HG03097 (cell line): ENCODE measurements at regions not wholly inside any gene's neighbourhood (a gene's known extent, or its start where the extent isn't known, plus 50 kb on each side); places are given as distances from the start of the nearest gene placed in this dataset.
"Not testable (repeated sequence)": the region's sequence is repeated elsewhere in the genome, so short reads cannot be mapped to it uniquely, and the experiment has no call there.

Experiments
- ATAC-seq: cut with Tn5 transposase; IDR thresholded peaks from one replicate; pipeline ENCODE4 v1.9.1; 2021; ENCODE audit not compliant: unreplicated experiment, low FRiP score

DNA sequence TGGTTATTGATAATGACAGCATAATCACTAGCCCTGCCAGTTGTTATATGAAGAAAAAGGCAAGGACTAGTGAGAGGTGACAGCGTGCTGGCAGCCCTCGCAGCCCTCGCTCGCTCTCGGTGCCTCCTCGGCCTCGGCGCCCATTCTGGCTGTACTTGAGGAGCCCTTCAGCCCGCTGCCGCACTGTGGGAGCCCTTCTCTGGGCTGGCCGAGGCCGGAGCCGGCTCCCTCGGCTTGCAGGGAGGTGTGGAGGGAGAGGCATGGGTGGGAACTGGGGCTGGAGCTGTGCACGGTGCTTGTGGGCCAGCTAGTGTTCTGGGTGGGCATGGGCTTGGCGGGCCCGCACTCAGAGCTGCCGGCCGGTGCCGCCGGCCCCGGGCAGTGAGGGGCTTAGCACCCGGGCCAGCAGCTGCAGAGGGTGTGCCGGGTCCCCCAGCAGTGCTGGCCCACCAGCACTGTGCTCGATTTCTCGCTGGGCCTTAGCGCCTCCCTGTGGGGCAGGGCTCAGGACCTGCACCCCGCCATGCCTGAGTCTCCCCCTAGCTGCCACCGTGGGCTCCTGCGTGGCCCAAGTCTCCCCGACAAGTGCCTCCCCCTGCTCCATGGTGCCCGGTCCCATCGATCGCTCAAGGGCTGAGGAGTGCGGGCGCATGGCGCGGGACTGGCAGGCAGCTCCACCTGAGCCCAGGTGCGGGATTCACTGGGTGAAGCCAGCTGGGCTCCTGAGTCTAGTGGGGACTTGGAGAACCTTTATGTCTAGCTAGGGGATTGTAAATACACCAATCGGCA is 156.2 kb downstream of the MSX2 start:
- ATAC-seq, result not testable (repeated sequence)

DNA sequence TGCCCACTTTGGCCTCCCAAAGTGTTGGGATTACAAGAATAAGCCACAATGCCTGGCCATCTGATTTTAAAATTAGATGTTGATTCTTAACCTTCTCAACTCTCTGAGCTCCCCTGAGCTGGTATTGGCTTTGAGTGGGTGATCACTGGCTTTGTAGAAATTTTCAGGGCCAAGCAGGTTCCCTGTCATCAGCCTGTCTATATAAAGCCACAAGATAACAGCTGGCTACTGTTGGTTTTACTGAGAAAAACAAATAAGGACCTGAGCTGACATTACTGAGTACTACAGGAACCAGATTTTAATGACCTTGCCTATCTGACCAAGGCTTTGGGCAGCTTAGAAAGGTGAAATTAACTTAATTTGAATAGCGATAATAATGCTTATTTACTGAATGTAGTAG is 153.6 kb downstream of the MSX2 start:
- ATAC-seq, result no peak

DNA sequence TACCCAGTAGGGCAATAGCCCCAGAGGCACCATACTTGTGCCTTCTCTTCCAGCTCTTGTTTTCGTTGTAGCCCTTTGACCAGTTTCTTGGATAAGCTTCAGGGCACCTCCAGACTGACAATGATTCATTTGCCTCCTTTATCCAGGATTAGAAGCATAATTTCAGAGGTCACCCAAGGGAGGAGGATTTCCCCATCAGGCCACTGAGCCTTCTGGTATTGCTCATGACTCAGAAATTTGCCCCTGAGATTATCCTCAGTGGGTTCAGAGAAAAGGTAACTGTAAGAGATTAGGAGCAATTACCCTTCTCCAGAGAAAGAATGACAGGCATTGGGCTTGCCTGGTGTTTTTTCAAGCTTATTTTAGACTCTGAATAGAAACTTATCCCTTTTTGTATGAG is 147.9 kb downstream of the MSX2 start:
- ATAC-seq, result no peak

GRCh38 chr5:174852143-174852542 is 127.8 kb downstream of the MSX2 start:
- no peak for ATAC-seq

- ATAC-seq, result no peak
These were observed 126.3 kb downstream of the MSX2 start for GRCh38 chr5:174850565-174851169.

GRCh38 chr5:174849426-174849825 is 125.0 kb downstream of the MSX2 start:
- no peak for ATAC-seq

DNA sequence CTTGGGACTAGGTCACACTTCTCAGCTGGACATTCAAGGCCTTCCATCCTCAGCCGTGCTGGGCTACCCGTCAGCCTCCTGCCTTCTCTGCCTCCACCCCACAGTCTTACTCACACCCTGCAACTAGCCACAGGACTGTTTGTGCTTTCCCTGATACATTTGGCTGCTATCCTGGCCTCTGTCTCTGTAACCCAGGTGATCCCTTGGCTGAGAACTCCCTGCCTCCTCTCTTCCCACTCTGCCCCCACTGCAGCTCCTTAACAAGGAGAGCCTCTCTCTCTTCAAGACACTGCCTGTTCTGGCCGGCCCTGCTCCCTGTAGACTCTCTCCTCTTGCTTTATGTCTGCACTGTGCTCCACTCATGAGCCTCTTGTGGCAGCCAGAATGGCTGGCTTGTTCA is 120.6 kb downstream of the MSX2 start:
- ATAC-seq, result no peak

DNA sequence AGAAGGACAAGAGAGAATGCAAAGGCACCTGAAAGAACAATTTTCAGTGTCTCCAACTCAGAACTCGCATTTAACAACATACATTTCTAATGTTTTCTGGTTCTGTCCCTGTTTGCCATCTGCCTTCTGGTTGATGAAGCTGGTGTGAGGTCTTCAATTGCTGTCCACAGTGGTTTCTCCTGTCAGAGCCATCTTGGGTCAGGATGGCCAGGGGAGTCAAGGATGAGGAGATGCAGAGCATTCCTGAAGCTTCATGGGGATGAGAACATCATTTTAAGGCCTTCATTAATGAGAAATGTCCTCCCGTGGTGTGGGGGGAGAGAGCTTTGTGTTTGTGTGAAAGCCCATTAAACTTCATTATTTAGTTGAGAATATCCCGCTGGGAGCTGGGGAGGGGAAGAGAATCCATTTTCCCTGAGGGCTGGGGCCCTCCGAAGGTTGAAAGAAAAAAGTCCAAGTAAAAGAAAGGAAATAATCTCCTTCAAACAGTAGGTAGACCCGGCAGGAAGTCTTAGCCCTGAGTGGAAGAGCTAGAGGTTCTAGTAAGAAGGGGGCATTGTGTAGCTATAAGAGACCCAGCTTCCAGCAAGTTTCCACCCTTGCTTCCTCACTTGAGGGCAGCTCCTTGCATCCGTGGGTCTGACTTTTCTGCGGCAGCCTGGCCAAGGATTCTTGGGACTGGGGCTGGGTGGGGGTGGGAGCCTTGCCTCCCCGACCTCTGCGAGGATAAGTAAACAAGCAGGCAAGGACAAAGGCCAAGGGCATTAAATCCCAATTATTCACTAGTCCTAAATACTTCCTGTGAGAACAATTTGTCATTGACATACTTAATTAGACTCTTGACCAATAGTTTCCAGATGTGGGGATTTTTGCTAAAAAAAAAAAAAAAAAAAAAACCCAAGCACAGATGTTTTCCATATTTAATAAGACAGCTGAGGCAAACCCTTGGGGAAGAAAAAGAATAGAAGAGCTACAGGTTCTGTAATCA is 119.2 kb downstream of the MSX2 start:
- ATAC-seq, result no peak

DNA sequence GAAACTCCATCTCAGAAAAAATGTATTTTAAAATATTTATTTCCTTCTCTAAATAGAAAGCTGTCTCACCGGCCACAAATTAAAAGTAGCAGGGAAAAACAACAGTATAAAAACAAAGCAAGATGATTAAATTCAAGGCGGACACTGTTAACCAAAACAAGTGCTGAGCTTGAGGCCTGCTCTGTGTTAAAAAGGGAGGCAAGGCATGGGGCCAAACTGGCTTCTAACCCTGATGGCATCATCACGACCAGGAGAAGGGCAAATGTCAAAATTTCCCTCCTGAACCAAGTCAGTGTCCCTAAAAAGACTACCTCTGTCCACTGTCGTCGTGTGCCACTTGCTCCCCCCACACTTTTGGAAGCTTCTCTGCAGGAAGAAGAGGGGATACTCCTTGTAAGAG is 116.1 kb downstream of the MSX2 start:
- ATAC-seq, result no peak

DNA sequence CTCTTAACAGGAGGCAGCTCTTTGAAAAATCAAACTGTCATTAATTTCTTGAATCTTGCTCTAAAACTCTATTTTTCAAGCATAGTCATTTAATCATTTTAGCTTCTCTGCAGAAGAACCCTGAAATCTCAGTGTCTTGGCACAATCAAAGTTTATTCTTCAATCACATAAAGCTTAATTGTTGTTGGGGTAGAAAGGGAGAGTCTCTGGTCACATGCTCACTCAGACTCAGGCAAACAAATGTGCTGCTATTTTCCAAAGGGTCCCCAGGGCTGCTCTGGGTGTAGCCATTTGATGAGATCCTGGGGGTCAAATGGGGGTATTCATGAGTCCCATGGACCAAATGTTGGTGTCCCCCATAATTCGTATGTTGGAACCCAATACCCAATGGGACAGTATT is 114.8 kb downstream of the MSX2 start:
- no peak for ATAC-seq

GRCh38 chr5:174837919-174838902 is 113.8 kb downstream of the MSX2 start:
- ATAC-seq, result no peak

DNA sequence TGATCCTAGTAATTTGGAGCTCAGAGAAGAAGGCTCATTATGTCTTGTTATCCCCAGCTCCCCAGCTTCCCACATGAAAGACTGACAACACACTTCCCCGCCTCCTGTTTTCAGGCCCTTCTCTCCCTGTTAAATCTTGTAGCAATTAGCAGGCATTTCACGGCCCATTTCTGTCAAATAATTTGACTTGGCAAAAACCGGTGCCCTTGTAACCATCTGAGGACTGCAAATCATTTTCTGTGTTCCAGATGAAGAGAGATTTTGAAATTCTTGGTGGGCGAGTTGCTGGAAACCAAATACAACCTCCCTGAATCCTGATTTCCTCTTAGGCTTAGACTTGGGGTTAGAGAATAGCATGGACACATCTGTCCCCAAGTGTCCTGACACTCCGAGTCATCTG is 109.7 kb downstream of the MSX2 start:
- ATAC-seq, result no peak

DNA sequence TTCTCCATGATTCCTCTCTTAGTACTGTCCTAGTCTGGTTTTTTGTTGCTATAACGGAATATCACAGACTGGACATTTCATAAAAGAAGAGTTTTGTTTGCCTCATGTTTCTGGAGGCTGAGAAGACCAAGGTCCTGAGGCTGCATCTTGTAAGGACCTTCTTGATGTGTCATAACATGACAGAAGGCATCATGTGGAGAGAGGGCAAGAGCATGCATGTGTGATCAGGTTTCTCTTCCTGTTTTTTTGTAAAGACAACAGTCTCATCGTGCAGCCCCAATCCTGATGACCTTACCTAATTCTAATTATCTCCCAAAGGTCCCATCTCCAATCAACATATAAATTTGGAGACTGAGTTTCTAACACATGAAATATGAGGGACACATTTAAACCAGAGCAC is 108.4 kb downstream of the MSX2 start:
- ATAC-seq, result no peak

GRCh38 chr5:174832025-174832424 is 107.6 kb downstream of the MSX2 start:
- no peak for ATAC-seq

- ATAC-seq, result no peak
These were observed 106.8 kb downstream of the MSX2 start for GRCh38 chr5:174831031-174831660.

- ATAC-seq, result no peak
These were observed 105.1 kb downstream of the MSX2 start for GRCh38 chr5:174829511-174829864.

DNA sequence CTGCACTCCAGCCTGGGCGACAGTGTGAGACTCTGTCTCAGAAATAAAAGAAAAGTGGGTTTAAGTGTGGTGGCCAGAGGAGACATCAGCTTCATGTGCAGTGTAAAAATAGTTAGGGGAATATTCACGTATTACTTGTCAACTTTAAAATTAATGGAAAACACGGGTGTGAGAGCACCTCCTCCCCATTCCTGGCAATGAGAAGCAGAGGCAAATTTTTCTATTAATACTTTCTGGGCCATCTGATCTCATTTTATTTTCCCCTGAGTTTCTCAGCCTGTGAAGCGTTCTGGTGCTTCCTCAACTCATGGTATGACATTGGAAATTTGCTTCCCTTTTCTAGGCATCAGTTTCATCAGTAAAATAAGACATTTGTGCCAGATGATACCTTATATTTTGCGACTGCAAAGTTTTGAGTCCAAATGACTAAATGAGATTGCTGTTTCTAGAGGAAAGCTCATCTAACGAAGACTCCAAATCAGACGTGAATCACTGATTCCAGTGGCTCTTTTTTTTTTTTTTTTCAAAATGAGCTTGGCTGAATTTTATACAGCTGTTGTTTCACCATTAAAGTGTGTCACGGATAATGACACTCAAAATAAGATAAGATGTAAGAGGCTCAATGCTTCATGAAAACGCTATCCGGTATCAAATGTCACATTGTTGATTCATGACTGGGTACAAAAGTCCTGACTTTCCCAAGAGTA is 104.6 kb downstream of the MSX2 start:
- no peak for ATAC-seq

GRCh38 chr5:174827558-174827957 is 103.2 kb downstream of the MSX2 start:
- no peak for ATAC-seq

- ATAC-seq, result no peak
These were observed 101.2 kb downstream of the MSX2 start for GRCh38 chr5:174825587-174825986.
